ENCODE measurements at regions not wholly inside any gene's neighbourhood (a gene's known extent, or its start where the extent isn't known, plus 50 kb on each side); places are given as distances from the start of the nearest gene placed in this dataset.

- no peak overlapping the region for H3K27ac ChIP-seq (replicated peaks)
- no peaks in the 10 kb centered on the region for H3K36me3 ChIP-seq
- TF ChIP-seq CTCF (IDR thresholded peaks at IDR 0.05; ENCODE audit: borderline replicate concordance): no peak
- peaks cover 6% of the 10 kb centered on the region for H3K4me1 ChIP-seq
- no peak overlapping the region for H3K4me3 ChIP-seq
- no peak for DNase-seq
- intact Hi-C loops (cut with micrococcal nuclease): no loop called here
- H3K9me3 ChIP-seq (replicated peaks): peaks cover 16% of the 10 kb centered on the region
- no peaks in the 10 kb centered on the region for H3K27me3 ChIP-seq (ENCODE audit: low read depth)
Observed at GRCh38 chr6:85396159-85396808, 53.6 kb upstream of the NT5E start.

GRCh38 chr6:85395746-85396145, 54.1 kb upstream of the NT5E start:
- intact Hi-C loops (cut with micrococcal nuclease): no loop called here
- Histone ChIP-seq H3K36me3 (no peaks in the 10 kb centered on the region), H3K4me3 (no peak overlapping the region), H3K4me1 (peaks cover 6% of the 10 kb centered on the region), H3K27me3 (ENCODE audit: low read depth) (no peaks in the 10 kb centered on the region), H3K27ac (replicated peaks) (no peak overlapping the region), H3K9me3 (replicated peaks) (peaks cover 16% of the 10 kb centered on the region)
- DNase-seq: no peak
- TF ChIP-seq CTCF (IDR thresholded peaks at IDR 0.05; ENCODE audit: borderline replicate concordance): no peak

GRCh38 chr6:85394853-85395538, 54.9 kb upstream of the NT5E start:
- Histone ChIP-seq H3K36me3 (no peaks in the 10 kb centered on the region), H3K27ac (replicated peaks) (no peak overlapping the region), H3K4me1 (peaks cover 6% of the 10 kb centered on the region), H3K27me3 (ENCODE audit: low read depth) (no peaks in the 10 kb centered on the region), H3K4me3 (no peak overlapping the region), H3K9me3 (replicated peaks) (peaks cover 16% of the 10 kb centered on the region)
- no peak for TF ChIP-seq CTCF (IDR thresholded peaks at IDR 0.05; ENCODE audit: borderline replicate concordance)
- intact Hi-C loops (cut with micrococcal nuclease): no loop called here
- DNase-seq: no peak

GRCh38 chr6:85394199-85394598, 55.7 kb upstream of the NT5E start:
- no peak for TF ChIP-seq CTCF (IDR thresholded peaks at IDR 0.05; ENCODE audit: borderline replicate concordance)
- no peak for DNase-seq
- Histone ChIP-seq H3K27me3 (ENCODE audit: low read depth) (no peaks in the 10 kb centered on the region), H3K36me3 (no peaks in the 10 kb centered on the region), H3K4me1 (peaks cover 6% of the 10 kb centered on the region), H3K9me3 (replicated peaks) (peaks cover 16% of the 10 kb centered on the region), H3K4me3 (no peak overlapping the region), H3K27ac (replicated peaks) (no peak overlapping the region)
- intact Hi-C loops (cut with micrococcal nuclease): no loop called here

- peaks cover 6% of the 10 kb centered on the region for H3K4me1 ChIP-seq
- TF ChIP-seq CTCF (IDR thresholded peaks at IDR 0.05; ENCODE audit: borderline replicate concordance): no peak
- H3K4me3 ChIP-seq: no peak overlapping the region
- DNase-seq: no peak
- H3K36me3 ChIP-seq: no peaks in the 10 kb centered on the region
- intact Hi-C loops (cut with micrococcal nuclease): no loop called here
- H3K9me3 ChIP-seq (replicated peaks): peaks cover 6% of the 10 kb centered on the region
- no peak overlapping the region for H3K27ac ChIP-seq (replicated peaks)
- no peaks in the 10 kb centered on the region for H3K27me3 ChIP-seq (ENCODE audit: low read depth)
Observed at GRCh38 chr6:85392379-85392778, 57.5 kb upstream of the NT5E start.
